Liver (tissue), 3 donors: ENCODE measurements at regions not wholly inside any gene's neighbourhood (a gene's known extent, or its start where the extent isn't known, plus 50 kb on each side); places are given as distances from the start of the nearest gene placed in this dataset.

Source experiments
- CTCF ChIP-seq: fragments of 150-350 bp; IDR thresholded peaks from 2 replicates; pipeline ENCODE4 v1.5.1; 2017; ENCODE audit warnings: improper control_type of control experiment, low read depth, low read length; ENCODE audit not compliant: missing input control
- EGR1 ChIP-seq, 2 donors: IDR thresholded peaks; 2 replicates each; pipeline ENCODE4 v1.6.1; 2016 to 2018; ENCODE audit warnings: antibody characterized with exemption in 2 of 2, low read depth in 2 of 2
- FOXA1 ChIP-seq: IDR thresholded peaks from 2 replicates; pipeline ENCODE4 v1.6.1; 2016; ENCODE audit warnings: antibody characterized with exemption
- GABPA ChIP-seq, 2 donors: IDR thresholded peaks in 1 of 2; conservative IDR thresholded peaks in 1 of 2; 2 replicates each; pipeline ENCODE4 v1.6.1; 2016; ENCODE audit warnings: antibody characterized with exemption in 2 of 2, mild to moderate bottlenecking in 1 of 2, moderate library complexity in 1 of 2
- JUND ChIP-seq, 2 donors: IDR thresholded peaks; 2 replicates each; pipeline ENCODE4 v1.6.1; 2016; ENCODE audit warnings: antibody characterized with exemption in 2 of 2
- MAX ChIP-seq: IDR thresholded peaks from 2 replicates; pipeline ENCODE4 v1.6.1; 2016; ENCODE audit warnings: antibody characterized with exemption
- RAD21 ChIP-seq, 2 donors: IDR thresholded peaks; 2 replicates each; pipeline ENCODE4 v1.6.1; 2016; ENCODE audit warnings: antibody characterized with exemption in 2 of 2, mild to moderate bottlenecking in 2 of 2
- REST ChIP-seq: IDR thresholded peaks from 2 replicates; pipeline ENCODE4 v1.6.1; 2016; ENCODE audit warnings: antibody characterized with exemption, mild to moderate bottlenecking
- SP1 ChIP-seq: IDR thresholded peaks from 2 replicates; pipeline ENCODE4 v1.6.1; 2018; ENCODE audit warnings: antibody characterized with exemption, mild to moderate bottlenecking
- TAF1 ChIP-seq: conservative IDR thresholded peaks from 2 replicates; pipeline ENCODE4 v1.6.1; 2016; ENCODE audit warnings: antibody characterized with exemption, mild to moderate bottlenecking
- YY1 ChIP-seq: IDR thresholded peaks from 2 replicates; pipeline ENCODE4 v1.6.1; 2016; ENCODE audit warnings: antibody characterized with exemption, mild to moderate bottlenecking
- donor health status: healthy.
- donor health status: healthy.

GRCh38 chr7:24405002-24405401 is 121.0 kb downstream of the NPY start:
- TF ChIP-seq SP1 (no peak), CTCF (no peak), REST (no peak), RAD21 (IDR thresholded peaks at IDR 0.05) (no peak), TAF1 (no peak), YY1 (no peak), FOXA1 (no peak), MAX (no peak), EGR1 (IDR thresholded peaks at IDR 0.05; ENCODE audit: low read depth in 2 of 2) (no peak), GABPA (IDR thresholded peaks at IDR 0.05 in 1 of 2, conservative IDR thresholded peaks at IDR 0.05 in 1 of 2) (no peak), JUND (IDR thresholded peaks at IDR 0.05) (no peak)
